ENCODE measurements at regions not wholly inside any gene's neighbourhood (a gene's known extent, or its start where the extent isn't known, plus 50 kb on each side); places are given as distances from the start of the nearest gene placed in this dataset.

DNA sequence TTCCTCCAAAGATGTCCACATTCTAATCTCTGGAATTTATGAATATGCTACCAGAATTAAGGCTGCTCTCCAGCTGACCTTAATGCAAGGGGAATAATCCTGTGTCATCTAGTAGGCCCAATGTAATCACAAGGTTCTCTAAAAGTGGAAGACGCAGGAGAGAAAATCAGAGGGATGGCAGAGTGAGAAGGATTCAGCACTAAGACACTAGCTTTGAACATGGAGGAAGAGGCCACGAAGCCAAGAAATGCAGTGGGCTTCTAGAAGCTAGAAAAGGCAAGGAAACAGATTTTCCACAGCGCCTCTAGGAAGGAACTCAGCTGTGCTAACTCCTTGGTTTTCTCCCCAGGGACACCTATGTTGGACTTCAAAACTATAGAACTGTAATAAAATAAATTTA lies 240.7 kb upstream of the TRAM1L1 start:
- no peak for DNase-seq (ENCODE audit: low spot score)

DNA sequence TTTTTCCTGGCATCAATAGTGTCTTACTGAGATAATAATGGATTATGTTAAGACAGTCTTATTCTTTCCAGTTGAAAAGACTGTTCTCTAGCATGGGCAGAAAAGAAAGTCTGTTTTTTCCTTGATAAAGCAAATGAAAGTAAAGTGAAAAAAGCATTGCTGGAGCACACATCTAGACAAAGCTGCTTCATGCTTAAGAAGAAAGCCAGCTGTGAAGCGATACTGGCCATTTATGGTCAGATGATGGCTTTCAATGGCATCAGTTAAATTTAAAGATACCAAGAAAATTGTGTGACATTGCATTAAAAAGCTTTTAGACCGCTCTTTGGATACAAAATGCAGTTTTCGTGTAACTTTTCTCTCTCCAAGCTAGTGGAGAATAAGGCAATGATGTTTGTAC lies 242.1 kb upstream of the TRAM1L1 start:
- no peak for DNase-seq (ENCODE audit: low spot score)

DNA sequence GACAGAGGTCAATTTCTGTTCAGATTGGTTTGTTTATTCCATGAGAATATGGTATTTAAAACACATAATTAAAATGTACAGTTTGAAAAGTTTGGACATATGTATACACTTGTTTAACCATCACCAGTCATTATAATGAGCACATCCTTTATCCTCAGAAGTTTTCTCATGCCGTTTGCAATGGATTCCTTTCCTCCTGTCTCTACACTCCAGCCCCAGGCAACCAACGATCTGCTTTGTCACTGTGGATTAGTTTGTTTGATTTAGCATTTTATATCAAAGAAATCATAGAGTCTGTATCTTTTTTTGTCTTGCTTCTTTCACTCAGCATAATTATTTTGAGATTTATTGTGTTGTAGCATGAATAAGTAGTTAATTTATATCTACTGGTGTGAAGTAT lies 243.0 kb upstream of the TRAM1L1 start:
- no peak for DNase-seq (ENCODE audit: low spot score)

DNA sequence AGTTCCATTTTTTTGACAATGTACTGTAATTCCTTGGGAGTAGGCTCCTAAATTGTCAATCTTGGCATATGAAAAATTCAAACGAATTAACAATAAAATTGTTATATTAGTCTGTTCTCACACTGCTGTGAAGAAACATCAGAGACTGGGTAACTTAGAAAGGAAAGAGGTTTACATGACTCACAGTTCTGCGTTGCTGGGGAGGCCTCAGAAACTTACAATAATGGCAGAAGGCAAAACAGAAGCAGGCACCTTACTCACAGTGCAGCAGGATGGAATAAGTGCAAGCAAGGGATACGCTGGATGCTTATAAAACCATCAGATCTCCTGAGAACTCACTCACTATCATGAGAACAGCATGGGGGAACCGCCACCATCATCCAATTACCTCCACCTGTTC lies 246.4 kb upstream of the TRAM1L1 start:
- DNase-seq (ENCODE audit: low spot score), result no peak

DNA sequence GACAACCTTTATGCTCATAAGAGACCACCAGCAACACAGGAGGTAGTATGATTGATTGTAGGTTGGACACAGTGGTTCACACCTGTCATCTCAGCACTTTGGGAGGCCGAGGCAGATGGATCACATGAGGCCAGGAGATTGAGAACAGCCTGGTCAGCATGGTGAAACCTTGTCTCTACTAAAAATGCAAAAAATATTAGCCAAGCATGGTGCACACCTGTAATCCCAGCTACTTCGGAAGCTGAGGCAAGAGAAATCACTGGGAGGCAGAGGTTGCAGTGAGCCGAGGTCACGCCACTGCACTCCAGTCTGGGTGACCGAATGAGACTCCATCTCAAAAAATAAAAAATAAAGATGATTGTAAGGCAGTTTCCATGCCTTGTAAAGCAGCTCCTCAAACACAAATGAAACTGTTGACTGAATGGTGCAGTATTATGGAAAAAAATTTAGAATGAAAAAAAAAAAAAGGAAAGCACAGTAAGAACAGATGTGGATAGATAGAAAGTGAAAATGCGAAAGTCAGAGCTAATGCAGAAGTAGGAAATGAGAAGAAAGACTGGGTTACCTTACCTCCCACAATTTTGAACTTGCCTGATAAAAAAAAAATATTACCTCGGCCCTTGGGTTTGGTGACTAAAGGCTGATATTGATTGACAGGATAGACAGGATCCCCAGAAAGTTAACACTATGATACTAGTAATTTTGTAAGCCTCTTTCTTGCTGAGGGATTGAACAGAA lies 249.2 kb upstream of the TRAM1L1 start:
- no peak for DNase-seq (ENCODE audit: low spot score)

DNA sequence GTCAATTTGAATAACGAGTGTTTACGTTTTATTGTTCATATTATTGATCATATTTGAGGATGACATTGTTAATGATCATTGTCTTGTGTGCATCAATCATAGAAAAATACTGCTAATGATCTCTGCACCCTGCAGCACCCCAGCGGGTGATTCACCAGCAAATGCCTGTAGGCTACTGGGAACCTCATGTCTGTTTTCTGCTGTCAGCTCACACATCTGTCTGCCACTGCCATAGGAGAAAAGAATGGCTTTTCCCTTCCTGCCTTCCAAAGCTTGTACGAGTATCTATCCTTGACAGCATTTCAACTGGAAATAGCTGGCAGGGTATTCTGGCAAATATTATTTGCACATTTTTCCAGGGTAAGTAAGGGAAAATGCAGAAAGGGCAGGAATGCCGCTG lies 272.1 kb upstream of the TRAM1L1 start:
- DNase-seq (ENCODE audit: low spot score), result no peak

DNA sequence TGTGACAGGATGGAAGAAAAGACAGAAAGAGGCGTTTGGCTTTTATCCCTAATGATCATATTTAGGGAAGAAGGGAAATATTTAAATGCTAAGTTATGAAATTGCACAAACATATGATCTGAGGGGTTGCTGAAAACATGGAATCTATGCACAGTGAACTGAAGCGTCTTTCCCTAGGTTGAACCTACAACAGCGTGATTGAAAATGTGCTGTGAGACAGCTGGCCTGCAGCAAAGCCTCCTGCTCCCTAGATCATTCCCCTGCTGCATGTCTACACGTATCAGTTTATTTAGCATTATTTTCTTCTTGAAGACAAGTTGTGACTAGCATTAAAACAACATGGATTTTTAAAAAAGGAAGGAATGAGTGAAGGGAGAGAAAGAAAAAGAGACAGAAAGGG lies 272.5 kb upstream of the TRAM1L1 start:
- no peak for DNase-seq (ENCODE audit: low spot score)

DNA sequence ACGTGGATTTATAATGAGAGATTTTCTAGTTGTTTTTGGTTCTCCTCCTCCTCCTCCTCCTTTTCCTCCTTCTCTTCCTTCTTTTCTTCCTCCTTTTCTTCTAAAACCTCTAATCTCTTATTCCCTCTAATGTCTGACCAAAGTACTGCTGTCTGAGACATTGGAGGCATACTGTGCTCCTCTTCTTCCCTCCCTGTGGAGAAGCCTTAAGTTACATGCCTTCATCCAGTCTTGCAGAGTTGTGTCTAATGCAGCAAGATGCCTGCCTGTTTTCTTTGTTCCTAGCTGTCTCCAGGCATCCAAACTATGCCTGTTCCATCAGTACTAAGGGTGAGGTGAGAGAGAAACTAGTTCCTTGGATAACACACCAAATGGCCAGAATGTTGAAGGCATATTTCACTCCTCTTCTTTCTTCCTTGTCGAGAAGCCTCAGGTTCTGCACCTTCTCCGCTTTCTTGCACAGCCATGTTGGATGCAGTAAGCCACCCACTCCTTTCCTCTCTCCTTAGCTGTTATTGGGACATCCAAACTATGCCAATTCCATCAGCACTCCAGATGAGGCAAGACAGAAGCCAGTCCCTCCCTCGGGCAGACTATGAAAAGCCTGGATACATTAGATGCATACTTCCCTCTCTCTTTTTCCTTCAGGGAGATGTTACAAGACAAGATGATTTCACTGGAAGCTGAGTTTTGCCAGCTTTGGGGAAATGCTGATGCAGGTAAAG lies 285.7 kb upstream of the TRAM1L1 start:
- DNase-seq (ENCODE audit: low spot score), result no peak

DNA sequence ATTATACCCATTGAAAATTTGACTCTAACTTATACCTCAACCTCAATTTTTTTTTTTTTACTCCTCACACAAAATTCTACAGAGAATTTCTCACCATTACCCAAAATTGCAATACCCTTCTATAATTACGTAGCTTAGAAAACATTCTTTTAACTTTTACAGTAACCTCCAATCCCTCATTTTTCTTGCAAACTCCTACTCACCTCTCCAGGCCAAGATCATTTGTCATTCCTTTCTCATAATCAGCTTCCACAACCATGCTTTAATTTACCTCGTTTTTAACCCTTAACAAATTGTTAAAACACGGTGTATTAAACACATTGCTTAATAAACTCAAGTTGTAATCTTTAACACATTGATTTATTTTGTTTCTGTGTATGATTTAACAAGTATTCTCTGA lies 289.7 kb upstream of the TRAM1L1 start:
- DNase-seq (ENCODE audit: low spot score), result no peak

DNA sequence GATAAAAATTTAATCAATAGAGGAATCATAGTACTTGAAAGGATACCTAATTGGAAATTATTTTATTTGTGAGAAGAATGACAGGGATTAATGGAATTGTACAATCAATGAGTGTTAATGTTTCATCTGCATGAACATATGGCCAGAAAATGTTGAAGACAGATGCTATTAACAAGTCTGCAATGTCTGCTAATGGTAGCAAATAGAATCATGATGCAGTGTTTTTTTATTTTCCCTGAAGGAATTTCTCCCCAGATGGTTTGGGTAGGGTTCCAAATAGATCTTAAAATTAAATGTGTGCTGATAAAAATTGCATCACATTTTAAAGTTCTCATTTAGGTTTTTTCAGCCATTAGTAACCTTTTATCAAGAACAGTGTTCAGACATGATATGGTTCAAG lies 291.3 kb upstream of the TRAM1L1 start:
- no peak for DNase-seq (ENCODE audit: low spot score)

DNA sequence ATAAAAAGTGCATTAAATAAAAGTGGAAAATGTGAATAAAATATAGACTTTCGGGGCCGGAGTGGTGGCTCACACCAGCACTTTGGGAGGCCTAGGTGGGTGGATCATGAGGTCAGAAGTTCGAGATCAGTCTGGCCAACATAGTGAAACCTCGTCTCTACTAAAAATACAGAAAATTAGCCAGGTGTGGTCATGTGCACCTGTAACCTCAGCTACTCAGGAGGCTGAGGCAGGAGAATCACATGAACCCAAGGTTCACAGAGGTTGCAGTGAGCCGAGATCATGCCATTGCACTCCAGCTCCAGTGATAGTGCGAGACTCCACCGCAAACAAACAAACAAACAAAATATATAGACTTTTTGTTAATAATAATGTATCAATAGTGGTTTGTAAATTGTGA lies 293.6 kb upstream of the TRAM1L1 start:
- no peak for DNase-seq (ENCODE audit: low spot score)

DNA sequence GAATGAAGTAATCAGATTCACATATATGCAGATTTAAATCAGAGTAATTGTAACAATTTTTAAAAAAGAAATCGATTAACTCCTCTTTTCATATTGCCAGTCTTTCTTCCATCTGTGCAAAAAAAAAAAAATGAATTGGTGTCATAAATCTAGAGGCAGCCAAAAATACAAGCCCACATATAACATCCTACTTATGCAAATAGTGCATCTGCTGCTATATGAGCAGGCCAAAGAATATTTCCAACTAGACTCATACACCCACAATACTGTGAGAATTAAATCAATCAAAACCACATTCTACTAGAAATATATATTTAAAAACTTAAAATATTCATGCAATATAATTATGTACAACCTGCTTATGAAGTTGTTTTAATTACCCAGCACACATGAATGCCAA lies 298.1 kb upstream of the TRAM1L1 start:
- no peak for DNase-seq (ENCODE audit: low spot score)

DNA sequence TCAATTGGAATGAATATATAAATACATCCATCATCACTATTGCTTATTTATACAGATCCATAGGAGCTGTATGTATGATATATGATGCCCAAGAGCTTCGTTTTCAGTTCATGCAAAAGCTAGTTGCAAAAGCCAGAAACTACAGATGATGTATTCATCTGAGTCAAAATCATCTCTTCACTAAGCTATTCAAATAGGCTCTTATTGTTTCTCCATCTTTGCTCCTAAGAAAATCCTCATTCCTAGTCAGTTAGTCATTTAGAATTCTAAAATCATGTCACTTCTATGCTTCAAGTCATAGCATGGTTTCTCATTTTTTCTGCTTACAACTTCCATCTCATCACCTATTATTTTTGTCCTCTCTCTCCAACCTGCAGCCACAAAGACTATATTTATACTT lies 300.1 kb upstream of the TRAM1L1 start:
- DNase-seq (ENCODE audit: low spot score), result no peak

DNA sequence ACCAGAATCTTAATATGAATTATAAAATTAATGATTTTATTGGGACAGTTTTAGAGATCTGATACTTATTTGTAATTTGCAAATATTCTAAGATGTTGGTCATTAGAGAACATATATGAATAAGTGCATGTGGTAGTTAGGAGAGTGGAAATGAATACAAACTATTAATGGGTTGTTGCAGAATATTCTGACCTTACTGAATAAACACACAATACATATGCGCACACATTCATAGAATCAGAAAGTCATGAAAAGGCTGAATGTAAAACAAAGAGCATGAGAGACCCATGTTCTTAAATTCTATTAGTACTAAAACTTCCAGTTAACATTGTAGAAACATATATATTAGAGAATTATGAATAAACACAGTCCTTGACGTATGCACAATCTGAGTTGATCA lies 301.7 kb upstream of the TRAM1L1 start:
- no peak for DNase-seq (ENCODE audit: low spot score)

DNA sequence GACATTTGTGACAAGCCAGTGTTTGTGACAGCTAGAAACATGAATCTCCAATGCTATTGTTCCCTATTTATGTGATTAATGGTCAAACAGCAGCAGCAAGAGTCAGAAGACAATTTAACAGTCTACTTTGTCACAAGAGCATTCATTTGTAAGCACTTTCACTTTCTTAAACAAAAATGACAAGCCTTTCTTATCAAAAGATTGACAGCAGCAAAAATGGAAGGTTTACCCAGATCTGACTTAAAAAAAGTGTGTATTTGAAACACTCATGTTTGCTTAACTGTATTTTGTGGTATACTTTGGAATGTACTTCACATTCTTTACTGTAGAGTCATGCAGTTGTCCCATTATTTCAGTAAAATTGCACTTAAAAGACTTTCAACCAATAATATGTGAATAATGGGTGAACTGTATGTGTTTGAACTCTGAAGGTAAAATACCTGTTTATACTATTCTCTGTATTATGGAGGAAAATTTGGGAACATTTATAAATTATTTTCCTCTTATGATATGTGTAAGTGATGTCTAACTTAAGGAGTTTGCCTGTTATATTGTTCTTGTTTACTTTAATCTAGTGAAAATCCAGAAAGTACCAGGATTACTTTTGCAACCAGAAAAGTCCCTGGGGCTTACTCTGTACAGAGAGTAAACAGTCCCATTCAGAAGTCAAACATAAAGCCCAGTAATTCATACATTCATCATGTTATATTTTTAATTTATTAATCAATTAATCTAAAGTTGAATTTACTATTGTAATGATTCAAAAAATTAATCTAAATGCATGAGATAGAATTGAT lies 314.9 kb upstream of the TRAM1L1 start:
- DNase-seq (ENCODE audit: low spot score), result no peak

DNA sequence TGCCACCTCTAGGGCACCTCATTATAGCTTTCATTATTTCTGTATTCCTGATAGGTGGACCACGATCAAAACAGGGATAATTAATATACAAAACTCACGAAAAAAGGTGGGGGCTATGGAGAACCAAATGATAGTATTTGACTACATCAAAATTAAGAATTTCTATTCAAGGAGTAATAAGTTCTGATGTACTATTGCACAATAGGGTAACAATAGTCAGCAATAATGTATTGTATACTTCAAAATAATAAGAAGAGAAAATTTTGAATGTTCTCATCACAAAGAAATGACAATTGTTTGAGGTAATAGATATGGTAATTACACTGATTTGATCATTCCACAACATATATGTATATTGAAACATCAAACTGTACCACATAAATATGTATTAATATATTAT lies 327.3 kb upstream of the TRAM1L1 start:
- DNase-seq (ENCODE audit: low spot score), result no peak

DNA sequence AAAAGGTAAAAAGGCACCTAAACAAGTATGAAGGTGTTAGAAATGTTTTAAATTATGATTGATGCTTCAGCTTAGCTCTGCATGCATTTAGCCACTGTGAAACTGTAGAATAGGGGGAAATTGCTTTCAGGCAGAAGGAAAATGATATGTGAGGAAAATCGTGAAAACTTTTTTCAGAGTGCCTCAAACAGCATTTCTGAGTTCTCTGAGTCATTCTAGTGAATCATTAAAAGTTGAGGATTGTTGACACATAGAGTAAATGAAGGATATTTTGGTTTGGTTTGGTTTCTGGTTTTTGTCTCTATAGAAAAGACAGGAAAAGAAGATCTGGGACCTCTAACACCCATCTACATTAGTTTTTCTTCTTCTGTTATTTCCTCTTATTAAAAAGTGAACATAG lies 332.5 kb upstream of the TRAM1L1 start:
- no peak for DNase-seq (ENCODE audit: low spot score)

DNA sequence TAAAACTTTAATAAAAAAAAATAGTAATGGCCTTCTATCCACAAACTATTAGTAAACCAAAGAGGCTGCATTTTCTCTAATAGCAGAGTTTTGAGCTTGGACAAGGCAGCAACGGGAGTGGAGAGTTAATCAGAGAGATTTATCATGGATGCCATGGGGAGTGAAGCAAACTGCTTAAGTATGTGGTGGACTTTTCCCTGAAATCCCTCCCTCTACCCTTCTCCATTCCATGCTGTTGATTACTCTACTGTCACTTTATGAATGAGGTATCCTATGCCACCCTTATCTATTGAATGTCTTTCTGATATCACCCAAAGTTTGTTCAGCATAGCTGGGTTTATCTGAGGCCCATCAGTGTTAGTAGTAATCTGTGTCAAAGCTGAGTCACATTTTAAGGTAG lies 335.6 kb upstream of the TRAM1L1 start:
- DNase-seq (ENCODE audit: low spot score), result no peak

DNA sequence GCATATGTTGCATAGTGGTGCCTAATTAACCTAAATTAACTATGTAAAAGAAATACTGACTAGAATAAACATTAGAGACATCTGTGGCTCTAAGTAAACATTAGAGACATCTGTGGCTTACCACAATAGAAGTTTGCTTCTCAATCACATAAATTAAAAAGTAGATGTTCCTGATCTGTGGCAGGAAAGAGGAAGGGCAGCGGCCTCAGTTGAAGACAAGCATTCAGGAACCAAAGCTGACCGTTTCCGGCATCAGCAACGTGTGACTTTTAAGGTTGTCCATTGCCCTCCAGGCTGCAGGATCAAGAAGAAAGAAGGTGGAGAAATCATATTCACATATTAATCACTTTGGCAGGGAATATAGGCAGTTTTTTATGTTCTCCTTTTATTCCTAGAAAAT lies 336.3 kb upstream of the TRAM1L1 start:
- DNase-seq (ENCODE audit: low spot score), result no peak

DNA sequence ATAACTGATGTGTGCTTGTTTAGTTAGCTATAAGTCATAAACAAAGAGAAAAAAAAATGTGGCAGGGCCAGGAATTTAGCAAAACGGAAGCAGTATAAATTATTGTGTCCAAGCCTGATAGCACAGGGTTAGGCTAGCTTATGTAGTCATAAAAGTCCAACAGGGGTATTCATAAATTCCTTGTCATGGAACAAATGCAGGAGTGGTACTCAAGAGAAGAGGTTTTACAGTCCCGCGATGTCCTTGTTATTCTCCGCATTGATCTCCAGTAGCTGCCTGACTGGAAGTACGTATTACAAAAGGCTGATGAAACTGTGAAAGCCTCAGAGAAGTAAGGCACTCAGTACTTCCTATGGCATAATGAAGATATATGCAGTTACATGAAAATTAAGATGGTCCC lies 336.9 kb upstream of the TRAM1L1 start:
- DNase-seq (ENCODE audit: low spot score), result no peak

DNA sequence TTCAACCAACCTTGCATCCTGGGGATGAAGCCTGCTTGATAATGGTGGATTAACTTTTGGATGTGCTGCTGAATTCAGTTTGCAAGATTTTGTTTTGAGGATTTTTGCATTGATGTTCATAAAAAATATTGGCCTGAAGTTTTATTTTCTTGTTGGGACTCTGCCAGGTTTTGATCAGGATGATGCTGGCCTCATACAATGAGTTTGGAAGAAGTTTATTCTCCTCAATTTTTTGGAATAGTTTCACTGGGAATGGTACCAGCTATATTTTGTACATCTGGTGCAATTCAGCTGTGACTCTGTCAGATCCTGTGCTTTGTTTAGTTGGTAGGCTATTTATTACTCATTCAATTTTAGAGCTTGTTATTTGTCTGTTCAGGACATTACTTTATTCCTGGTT lies 340.3 kb upstream of the TRAM1L1 start:
- no peak for DNase-seq (ENCODE audit: low spot score)

DNA sequence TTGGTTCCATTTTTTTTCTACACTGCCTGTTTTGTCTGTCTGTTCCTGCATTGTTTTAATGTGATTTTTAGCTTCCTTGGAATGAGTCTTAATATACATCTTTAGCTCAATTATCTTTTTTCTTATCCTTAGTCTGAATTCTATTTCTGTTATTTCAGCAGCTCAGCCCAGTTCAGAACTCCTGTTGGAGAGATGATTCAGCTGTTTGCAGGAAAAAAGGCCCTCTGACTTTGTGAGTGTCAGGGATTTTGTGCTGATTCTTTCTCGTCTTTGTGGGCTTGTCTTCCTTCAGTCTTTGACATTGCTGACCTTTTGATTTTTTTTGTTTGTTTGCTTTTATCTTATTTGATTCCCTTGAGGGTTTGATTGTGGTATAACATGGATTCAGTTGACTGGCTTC lies 343.2 kb upstream of the TRAM1L1 start:
- no peak for DNase-seq (ENCODE audit: low spot score)

DNA sequence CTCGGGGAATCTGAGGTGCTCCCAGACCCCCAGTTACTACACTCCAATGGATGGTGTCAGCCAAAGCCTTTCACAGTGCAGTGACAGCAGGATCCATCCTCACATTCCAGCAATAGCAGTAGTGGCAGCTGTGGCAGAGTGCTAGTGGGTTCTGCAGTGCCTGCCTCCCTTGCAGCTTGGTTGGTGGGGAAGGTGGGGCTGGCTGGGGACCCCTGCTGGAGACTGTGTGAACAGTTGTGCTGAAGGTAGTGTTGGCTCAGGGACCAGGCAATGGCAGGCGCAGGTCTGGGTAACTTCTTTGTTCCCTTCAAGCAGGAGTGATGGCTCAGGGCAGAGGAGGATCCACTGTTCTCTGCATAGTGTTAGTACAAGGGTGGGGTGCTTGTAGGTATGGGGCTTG lies 343.7 kb upstream of the TRAM1L1 start:
- peak; percentile 13 for DNase-seq (ENCODE audit: low spot score)
